Upper lobe of left lung (tissue), 6 donors: ENCODE measurements at regions not wholly inside any gene's neighbourhood (a gene's known extent, or its start where the extent isn't known, plus 50 kb on each side); places are given as distances from the start of the nearest gene placed in this dataset.

Source experiments
- ATAC-seq, 2 donors: fragments of 200-7000 bp; cut with Tn5 transposase; one replicate each; pipeline ENCODE4 v1.9.1; 2022; ENCODE audit warnings: mild to moderate bottlenecking in 2 of 2, moderate library complexity in 2 of 2; ENCODE audit not compliant: low FRiP score in 2 of 2
- DNase-seq, 2 donors: peaks; one replicate each; pipeline ENCODE4 v3.0.0-alpha.2; 2019 to 2020
- H3K27ac ChIP-seq, 4 donors: fragments of 200-600 bp; sonication (generic); one replicate each; pipeline ENCODE4 v1.5.1; 2016 to 2019
- H3K27me3 ChIP-seq, 4 donors: fragments of 200-600 bp; sonication (generic); one replicate each; pipeline ENCODE4 v1.5.1; 2017 to 2019
- H3K36me3 ChIP-seq, 4 donors: fragments of 200-600 bp; sonication (generic); one replicate each; pipeline ENCODE4 v1.5.1; 2016 to 2019
- H3K4me1 ChIP-seq, 4 donors: fragments of 200-600 bp; sonication (generic); one replicate each; pipeline ENCODE4 v1.5.1; 2018 to 2019
- H3K4me3 ChIP-seq, 4 donors: fragments of 200-600 bp; sonication (generic); one replicate each; pipeline ENCODE4 v1.5.1; 2017 to 2019; ENCODE audit warnings: mild to moderate bottlenecking in 2 of 4, moderate library complexity in 1 of 4
- H3K9me3 ChIP-seq, 4 donors: fragments of 200-600 bp; sonication (generic); one replicate each; pipeline ENCODE4 v1.5.1; 2018 to 2019
- EP300 ChIP-seq, 4 donors: sonication (generic); formaldehyde crosslinking; IDR thresholded peaks; one replicate each; pipeline ENCODE4 v1.5.1; 2017; ENCODE audit warnings: antibody characterized with exemption in 4 of 4, control low read depth in 2 of 4
- POLR2A ChIP-seq, 4 donors: fragments of 450-650 bp; IDR thresholded peaks; one replicate each; pipeline ENCODE4 v1.5.1; 2016 to 2017; ENCODE audit warnings: antibody characterized with exemption in 4 of 4, mild to moderate bottlenecking in 2 of 4
- POLR2AphosphoS5 ChIP-seq, 2 donors: sonication (generic); formaldehyde crosslinking; IDR thresholded peaks; one replicate each; pipeline ENCODE4 v1.5.1; 2017; ENCODE audit warnings: antibody characterized with exemption in 2 of 2
- WGBS, 2 donors: methylation state at CpG; one replicate each; pipeline ENCODE4 v1.1.5; 2017 to 2018; 5-methylcytosine and 5-hydroxymethylcytosine counted together
- TF ChIP-seq, protein P1 (sequence below), 6 experiments: fragments of 450-650 bp in 4 of 6; fragments of 200-600 bp in 2 of 6; sonication (generic) in 2 of 6; IDR thresholded peaks; one replicate each; pipeline ENCODE4 v1.5.1; 2016 to 2019; ENCODE audit warnings: antibody characterized with exemption in 6 of 6
- donor health status: DM: no; HTN: no; CAD: no; lungs with moderate emphysema.
- donor health status: DM: no; HTN: yes; CAD: no; lungs with severe emphysema.

DNA sequence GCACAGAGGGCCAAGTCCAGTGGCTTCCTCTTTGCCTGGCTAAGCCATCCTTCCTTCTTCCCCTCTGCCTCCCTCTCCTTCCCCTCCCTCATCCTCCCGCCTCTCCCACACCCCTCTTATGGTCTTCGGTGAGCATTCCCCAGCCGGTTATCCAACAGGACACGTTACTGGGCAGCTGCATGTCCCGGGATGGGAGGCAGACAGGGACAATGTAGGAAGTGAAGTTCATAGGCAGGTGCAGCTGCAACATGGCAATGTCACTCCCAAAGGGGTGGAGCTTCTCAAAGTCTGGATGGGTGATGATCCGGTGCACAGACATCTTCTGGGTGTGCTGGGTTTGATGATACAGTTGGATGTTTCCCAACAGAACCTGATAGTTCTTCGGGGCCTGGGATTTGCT is 71.4 kb upstream of the SPTLC1 start:
- peaks cover 0 to 4% (median 0%) of the 10 kb centered on the region in 4 donors for H3K9me3 ChIP-seq
- no peaks in the 10 kb centered on the region for H3K4me1 ChIP-seq
- DNase-seq (no peak), ATAC-seq (no peak)
- H3K27ac ChIP-seq: no peak overlapping the region
- H3K27me3 ChIP-seq: no peaks in the 10 kb centered on the region
- TF ChIP-seq POLR2A (IDR thresholded peaks at IDR 0.05) (no peak), POLR2AphosphoS5 (IDR thresholded peaks at IDR 0.05) (no peak), EP300 (IDR thresholded peaks at IDR 0.05) (no peak)
- TF ChIP-seq, protein P1, sequence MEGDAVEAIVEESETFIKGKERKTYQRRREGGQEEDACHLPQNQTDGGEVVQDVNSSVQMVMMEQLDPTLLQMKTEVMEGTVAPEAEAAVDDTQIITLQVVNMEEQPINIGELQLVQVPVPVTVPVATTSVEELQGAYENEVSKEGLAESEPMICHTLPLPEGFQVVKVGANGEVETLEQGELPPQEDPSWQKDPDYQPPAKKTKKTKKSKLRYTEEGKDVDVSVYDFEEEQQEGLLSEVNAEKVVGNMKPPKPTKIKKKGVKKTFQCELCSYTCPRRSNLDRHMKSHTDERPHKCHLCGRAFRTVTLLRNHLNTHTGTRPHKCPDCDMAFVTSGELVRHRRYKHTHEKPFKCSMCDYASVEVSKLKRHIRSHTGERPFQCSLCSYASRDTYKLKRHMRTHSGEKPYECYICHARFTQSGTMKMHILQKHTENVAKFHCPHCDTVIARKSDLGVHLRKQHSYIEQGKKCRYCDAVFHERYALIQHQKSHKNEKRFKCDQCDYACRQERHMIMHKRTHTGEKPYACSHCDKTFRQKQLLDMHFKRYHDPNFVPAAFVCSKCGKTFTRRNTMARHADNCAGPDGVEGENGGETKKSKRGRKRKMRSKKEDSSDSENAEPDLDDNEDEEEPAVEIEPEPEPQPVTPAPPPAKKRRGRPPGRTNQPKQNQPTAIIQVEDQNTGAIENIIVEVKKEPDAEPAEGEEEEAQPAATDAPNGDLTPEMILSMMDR (IDR thresholded peaks at IDR 0.05): no peak
- no peak overlapping the region for H3K4me3 ChIP-seq
- 65 to 69% methylated on average over 7 of the region's 7 CpGs for WGBS, 2 donors
- no peaks in the 10 kb centered on the region for H3K36me3 ChIP-seq

DNA sequence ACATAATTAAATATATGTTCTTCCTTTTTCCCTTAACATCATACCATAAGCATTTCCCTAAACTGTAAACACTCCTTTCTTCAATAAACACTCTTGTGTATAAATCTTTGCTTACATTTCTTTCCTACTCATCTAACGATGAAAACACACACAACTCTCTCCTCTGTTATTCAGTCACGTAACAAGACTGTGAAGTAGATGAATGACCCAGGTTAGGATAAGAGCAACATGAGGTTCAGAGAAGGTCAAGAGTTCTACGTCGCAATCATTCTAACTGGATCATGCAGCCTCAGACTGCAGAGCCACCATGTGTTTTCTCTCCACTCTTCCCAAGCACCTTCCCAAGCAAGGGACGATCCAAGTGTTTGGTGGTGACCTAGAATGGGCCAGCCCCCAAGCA is 70.5 kb upstream of the SPTLC1 start:
- 61 to 75% methylated on average over 5 of the region's 5 CpGs for WGBS, 2 donors
- Histone ChIP-seq H3K4me1 (no peaks in the 10 kb centered on the region), H3K27me3 (no peaks in the 10 kb centered on the region), H3K9me3 (peaks cover 0 to 5% (median 0%) of the 10 kb centered on the region in 4 donors), H3K27ac (no peak overlapping the region), H3K36me3 (no peaks in the 10 kb centered on the region), H3K4me3 (no peak overlapping the region)
- ATAC-seq: no peak
- DNase-seq: no peak
- TF ChIP-seq POLR2AphosphoS5 (IDR thresholded peaks at IDR 0.05) (no peak), EP300 (IDR thresholded peaks at IDR 0.05) (no peak), POLR2A (IDR thresholded peaks at IDR 0.05) (no peak)
- TF ChIP-seq, protein P1 (IDR thresholded peaks at IDR 0.05): no peak

DNA sequence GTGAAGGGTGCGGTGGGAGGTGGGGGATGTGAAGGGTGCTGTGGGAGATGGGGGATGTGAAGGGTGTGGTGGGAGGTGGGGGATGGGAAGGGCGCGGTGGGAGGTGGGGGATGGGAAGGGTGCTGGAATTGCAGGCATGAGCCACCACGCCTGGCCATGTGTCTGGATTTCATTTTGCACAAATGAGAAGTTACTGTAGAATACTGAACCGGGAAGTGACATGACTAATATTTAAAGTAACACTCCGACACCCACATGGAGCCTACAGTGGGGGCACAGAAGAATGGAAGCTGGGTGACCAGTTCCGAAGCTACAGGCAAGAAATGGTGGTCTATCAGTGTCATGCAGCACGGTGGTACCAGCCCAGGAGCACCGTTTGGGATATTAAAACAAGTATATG is 69.9 kb upstream of the SPTLC1 start:
- H3K4me3 ChIP-seq: no peak overlapping the region
- DNase-seq (no peak), ATAC-seq (no peak)
- no peaks in the 10 kb centered on the region for H3K4me1 ChIP-seq
- peaks cover 0 to 5% (median 0%) of the 10 kb centered on the region in 4 donors for H3K9me3 ChIP-seq
- no peaks in the 10 kb centered on the region for H3K27me3 ChIP-seq
- no peak for TF ChIP-seq POLR2AphosphoS5 (IDR thresholded peaks at IDR 0.05)
- no peak for TF ChIP-seq EP300 (IDR thresholded peaks at IDR 0.05)
- TF ChIP-seq, protein P1 (IDR thresholded peaks at IDR 0.05): no peak
- no peak for TF ChIP-seq POLR2A (IDR thresholded peaks at IDR 0.05)
- WGBS, 2 donors: 87 to 91% methylated on average over 8 to 9 of the region's 9 CpGs
- H3K27ac ChIP-seq: no peak overlapping the region
- H3K36me3 ChIP-seq: no peaks in the 10 kb centered on the region

DNA sequence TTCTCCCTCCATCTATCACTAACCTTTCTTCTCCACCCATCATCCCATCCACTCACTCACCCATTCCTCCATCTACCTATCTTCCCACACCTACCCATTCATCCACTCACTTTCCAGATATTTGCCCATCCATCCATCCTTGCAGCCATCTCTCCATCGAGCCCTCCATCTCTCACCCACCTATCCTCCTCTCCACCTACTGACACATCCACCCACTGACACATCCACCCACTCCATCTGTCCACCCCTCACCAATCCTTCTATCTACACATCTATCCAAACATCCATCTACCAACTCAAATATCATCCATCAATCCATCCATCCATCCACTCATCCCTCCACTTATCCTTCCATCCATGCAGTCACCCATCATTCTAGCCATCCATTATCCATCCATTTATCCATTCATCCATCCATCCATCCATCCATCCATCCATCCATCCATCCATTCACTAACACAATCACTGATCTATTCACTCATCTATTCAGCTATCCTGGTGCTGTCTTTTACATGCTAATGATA is 68.9 kb upstream of the SPTLC1 start:
- H3K36me3 ChIP-seq: no peaks in the 10 kb centered on the region
- WGBS, 2 donors: 72 to 73% methylated on average over 1 of the region's 1 CpG
- no peak overlapping the region for H3K4me3 ChIP-seq
- DNase-seq (no peak), ATAC-seq (no peak)
- H3K9me3 ChIP-seq: peaks cover 0 to 5% (median 0%) of the 10 kb centered on the region in 4 donors
- H3K27ac ChIP-seq: no peak overlapping the region
- TF ChIP-seq, protein P1 (IDR thresholded peaks at IDR 0.05): no peak
- no peak for TF ChIP-seq EP300 (IDR thresholded peaks at IDR 0.05)
- no peak for TF ChIP-seq POLR2A (IDR thresholded peaks at IDR 0.05)
- TF ChIP-seq POLR2AphosphoS5 (IDR thresholded peaks at IDR 0.05): no peak
- no peaks in the 10 kb centered on the region for H3K27me3 ChIP-seq
- no peaks in the 10 kb centered on the region for H3K4me1 ChIP-seq

DNA sequence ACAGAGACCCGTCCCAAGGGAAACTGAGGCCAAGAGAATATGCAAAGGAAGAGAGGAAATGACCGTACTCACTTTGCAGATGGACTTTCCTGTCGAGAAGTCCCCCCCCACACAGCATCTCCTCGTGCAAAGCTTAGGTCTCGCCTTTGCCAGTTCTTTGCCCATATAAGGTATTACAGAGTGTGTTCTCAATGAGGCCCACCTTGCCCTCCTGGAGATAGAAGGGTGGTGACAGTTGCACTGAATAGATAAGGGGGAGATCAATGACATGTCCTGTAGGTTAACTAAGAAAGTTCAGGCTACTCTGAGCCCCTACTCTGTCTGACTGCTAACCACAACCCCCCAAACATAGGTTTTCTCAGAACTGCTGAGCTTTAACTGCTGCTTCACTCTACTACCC is 68.2 kb upstream of the SPTLC1 start:
- no peaks in the 10 kb centered on the region for H3K4me1 ChIP-seq
- ATAC-seq (no peak), DNase-seq (no peak)
- TF ChIP-seq, protein P1 (IDR thresholded peaks at IDR 0.05): no peak
- TF ChIP-seq POLR2A (IDR thresholded peaks at IDR 0.05) (no peak), POLR2AphosphoS5 (IDR thresholded peaks at IDR 0.05) (no peak), EP300 (IDR thresholded peaks at IDR 0.05) (no peak)
- peaks cover 0 to 5% (median 0%) of the 10 kb centered on the region in 4 donors for H3K9me3 ChIP-seq
- whole genome bisulfite sequencing, 2 donors: 62 to 66% methylated on average over 5 of the region's 5 CpGs
- no peak overlapping the region for H3K4me3 ChIP-seq
- no peaks in the 10 kb centered on the region for H3K27me3 ChIP-seq
- no peak overlapping the region for H3K27ac ChIP-seq
- no peaks in the 10 kb centered on the region for H3K36me3 ChIP-seq
